ENCODE measurements at regions not wholly inside any gene's neighbourhood (a gene's known extent, or its start where the extent isn't known, plus 50 kb on each side); places are given as distances from the start of the nearest gene placed in this dataset.

GRCh38 chr7:98548971-98549370 is 68.1 kb upstream of the NPTX2 start:
- H3K27ac ChIP-seq: no peak overlapping the region
- H3K4me1 ChIP-seq: no peaks in the 10 kb centered on the region
- WGBS, 2 donors: 81 to 100% methylated on average over 3 to 6 of the region's 6 CpGs
- DNase-seq (ENCODE audit: low spot score in 2 of 2): no peak
- no peaks in the 10 kb centered on the region for H3K36me3 ChIP-seq
- no peak overlapping the region for H3K4me3 ChIP-seq
- TF ChIP-seq CTCF (IDR thresholded peaks at IDR 0.05) (no peak), EP300 (IDR thresholded peaks at IDR 0.05) (no peak), POLR2A (IDR thresholded peaks at IDR 0.05) (no peak)
- H3K27me3 ChIP-seq: no peaks in the 10 kb centered on the region
- peaks cover 0 to 33% (median 0%) of the 10 kb centered on the region in 4 donors for H3K9me3 ChIP-seq

GRCh38 chr7:98548370-98548769 is 68.7 kb upstream of the NPTX2 start:
- peaks cover 0 to 33% (median 0%) of the 10 kb centered on the region in 4 donors for H3K9me3 ChIP-seq
- no peak overlapping the region for H3K4me3 ChIP-seq
- no peak for DNase-seq (ENCODE audit: low spot score in 2 of 2)
- WGBS, 2 donors: 95 to 96% methylated on average over 2 of the region's 2 CpGs
- H3K27ac ChIP-seq: no peak overlapping the region
- H3K27me3 ChIP-seq: no peaks in the 10 kb centered on the region
- H3K36me3 ChIP-seq: no peaks in the 10 kb centered on the region
- H3K4me1 ChIP-seq: no peaks in the 10 kb centered on the region
- TF ChIP-seq EP300 (IDR thresholded peaks at IDR 0.05): no peak
- no peak for TF ChIP-seq CTCF (IDR thresholded peaks at IDR 0.05)
- TF ChIP-seq POLR2A (IDR thresholded peaks at IDR 0.05): no peak

- no peaks in the 10 kb centered on the region for H3K4me1 ChIP-seq
- peaks cover 0 to 6% (median 0%) of the 10 kb centered on the region in 4 donors for H3K9me3 ChIP-seq
- H3K4me3 ChIP-seq: no peak overlapping the region
- H3K36me3 ChIP-seq: no peaks in the 10 kb centered on the region
- DNase-seq (ENCODE audit: low spot score in 2 of 2): no peak
- WGBS, 2 donors: 82 to 84% methylated on average over 10 of the region's 10 CpGs
- no peak overlapping the region for H3K27ac ChIP-seq
- no peak for TF ChIP-seq CTCF (IDR thresholded peaks at IDR 0.05)
- TF ChIP-seq POLR2A (IDR thresholded peaks at IDR 0.05): no peak
- TF ChIP-seq EP300 (IDR thresholded peaks at IDR 0.05): no peak
- no peaks in the 10 kb centered on the region for H3K27me3 ChIP-seq
These were observed 76.0 kb upstream of the NPTX2 start for GRCh38 chr7:98541101-98541500.

- Histone ChIP-seq H3K27ac (no peak overlapping the region), H3K27me3 (no peaks in the 10 kb centered on the region), H3K9me3 (peaks cover 0 to 8% (median 0%) of the 10 kb centered on the region in 4 donors), H3K36me3 (no peaks in the 10 kb centered on the region), H3K4me1 (no peaks in the 10 kb centered on the region), H3K4me3 (no peak overlapping the region)
- 68 to 76% methylated on average over 1 of the region's 1 CpG for WGBS, 2 donors
- no peak for DNase-seq (ENCODE audit: low spot score in 2 of 2)
- no peak for TF ChIP-seq CTCF (IDR thresholded peaks at IDR 0.05)
- TF ChIP-seq EP300 (IDR thresholded peaks at IDR 0.05): no peak
- TF ChIP-seq POLR2A (IDR thresholded peaks at IDR 0.05): no peak
These were observed 77.2 kb upstream of the NPTX2 start for GRCh38 chr7:98539865-98540264.

GRCh38 chr7:98536803-98537202 is 80.3 kb upstream of the NPTX2 start:
- DNase-seq (ENCODE audit: low spot score in 2 of 2): no peak
- no peak overlapping the region for H3K4me3 ChIP-seq
- H3K27ac ChIP-seq: no peak overlapping the region
- TF ChIP-seq POLR2A (IDR thresholded peaks at IDR 0.05) (no peak), CTCF (IDR thresholded peaks at IDR 0.05) (no peak), EP300 (IDR thresholded peaks at IDR 0.05) (no peak)
- no peaks in the 10 kb centered on the region for H3K4me1 ChIP-seq
- no peaks in the 10 kb centered on the region for H3K36me3 ChIP-seq
- peaks cover 0 to 31% (median 0%) of the 10 kb centered on the region in 4 donors for H3K9me3 ChIP-seq
- no peaks in the 10 kb centered on the region for H3K27me3 ChIP-seq

All from tibial nerve (tissue), 4 donors.